ENCODE measurements at regions not wholly inside any gene's neighbourhood (a gene's known extent, or its start where the extent isn't known, plus 50 kb on each side); places are given as distances from the start of the nearest gene placed in this dataset.

- TF ChIP-seq CTCF (conservative IDR thresholded peaks at IDR 0.05; ENCODE audit: low read depth, low read length) (no peak), EZH2 (IDR thresholded peaks at IDR 0.05; ENCODE audit: borderline replicate concordance, low read depth, low read length, poor library complexity, severe bottlenecking) (no peak)
These were observed 56.7 kb upstream of the FAM98A start for GRCh38 chr2:33655626-33656320.
